ENCODE measurements at regions not wholly inside any gene's neighbourhood (a gene's known extent, or its start where the extent isn't known, plus 50 kb on each side); places are given as distances from the start of the nearest gene placed in this dataset.

DNA sequence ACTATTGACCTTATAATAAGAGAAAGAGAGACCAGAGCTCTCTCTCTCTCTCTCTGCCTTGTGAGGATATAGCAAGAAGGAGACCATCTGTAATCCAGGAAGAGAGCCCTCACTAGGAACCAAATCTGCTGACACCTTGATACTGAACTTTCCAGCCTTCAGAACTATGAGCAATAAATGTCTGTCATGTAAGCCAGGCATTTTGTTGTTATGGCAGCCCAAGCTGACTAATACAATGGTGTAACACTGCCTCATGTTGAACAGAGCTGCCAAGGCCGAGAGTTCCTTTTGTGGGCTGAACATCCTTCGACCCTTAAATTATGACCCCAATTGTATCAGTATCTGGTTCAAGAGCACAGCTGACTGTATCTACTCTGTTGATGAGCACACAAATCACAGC is 108.0 kb downstream of the LRRC30 start:
- no peak overlapping the region for H3K27ac ChIP-seq
- H3K4me1 ChIP-seq: no peaks in the 10 kb centered on the region
- WGBS, 2 donors (ENCODE audit: low coverage in 1 of 2): 83% methylated on average over 2 of the region's 2 CpGs; no CpG with 5 or more reads in 1 of the 2 donors
- H3K27me3 ChIP-seq: no peaks in the 10 kb centered on the region
- ATAC-seq: no peak
- H3K9me3 ChIP-seq: no peaks in the 10 kb centered on the region
- TF ChIP-seq POLR2A (IDR thresholded peaks at IDR 0.05) (no peak), POLR2AphosphoS5 (IDR thresholded peaks at IDR 0.05) (no peak), EP300 (IDR thresholded peaks at IDR 0.05) (no peak)
- TF ChIP-seq, protein P1, sequence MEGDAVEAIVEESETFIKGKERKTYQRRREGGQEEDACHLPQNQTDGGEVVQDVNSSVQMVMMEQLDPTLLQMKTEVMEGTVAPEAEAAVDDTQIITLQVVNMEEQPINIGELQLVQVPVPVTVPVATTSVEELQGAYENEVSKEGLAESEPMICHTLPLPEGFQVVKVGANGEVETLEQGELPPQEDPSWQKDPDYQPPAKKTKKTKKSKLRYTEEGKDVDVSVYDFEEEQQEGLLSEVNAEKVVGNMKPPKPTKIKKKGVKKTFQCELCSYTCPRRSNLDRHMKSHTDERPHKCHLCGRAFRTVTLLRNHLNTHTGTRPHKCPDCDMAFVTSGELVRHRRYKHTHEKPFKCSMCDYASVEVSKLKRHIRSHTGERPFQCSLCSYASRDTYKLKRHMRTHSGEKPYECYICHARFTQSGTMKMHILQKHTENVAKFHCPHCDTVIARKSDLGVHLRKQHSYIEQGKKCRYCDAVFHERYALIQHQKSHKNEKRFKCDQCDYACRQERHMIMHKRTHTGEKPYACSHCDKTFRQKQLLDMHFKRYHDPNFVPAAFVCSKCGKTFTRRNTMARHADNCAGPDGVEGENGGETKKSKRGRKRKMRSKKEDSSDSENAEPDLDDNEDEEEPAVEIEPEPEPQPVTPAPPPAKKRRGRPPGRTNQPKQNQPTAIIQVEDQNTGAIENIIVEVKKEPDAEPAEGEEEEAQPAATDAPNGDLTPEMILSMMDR (IDR thresholded peaks at IDR 0.05): no peak
- H3K36me3 ChIP-seq: no peaks in the 10 kb centered on the region
- no peak overlapping the region for H3K4me3 ChIP-seq

GRCh38 chr18:7341581-7342337 is 110.9 kb downstream of the LRRC30 start:
- TF ChIP-seq, protein P1 (IDR thresholded peaks at IDR 0.05): no peak
- TF ChIP-seq EP300 (IDR thresholded peaks at IDR 0.05) (no peak), POLR2A (IDR thresholded peaks at IDR 0.05) (no peak), POLR2AphosphoS5 (IDR thresholded peaks at IDR 0.05) (no peak)
- Histone ChIP-seq H3K27me3 (no peaks in the 10 kb centered on the region), H3K4me1 (no peaks in the 10 kb centered on the region), H3K27ac (no peak overlapping the region), H3K36me3 (no peaks in the 10 kb centered on the region), H3K9me3 (no peaks in the 10 kb centered on the region), H3K4me3 (no peak overlapping the region)
- no peak for ATAC-seq
- 92 to 93% methylated on average over 5 to 6 of the region's 6 CpGs for WGBS, 2 donors (ENCODE audit: low coverage in 1 of 2)

DNA sequence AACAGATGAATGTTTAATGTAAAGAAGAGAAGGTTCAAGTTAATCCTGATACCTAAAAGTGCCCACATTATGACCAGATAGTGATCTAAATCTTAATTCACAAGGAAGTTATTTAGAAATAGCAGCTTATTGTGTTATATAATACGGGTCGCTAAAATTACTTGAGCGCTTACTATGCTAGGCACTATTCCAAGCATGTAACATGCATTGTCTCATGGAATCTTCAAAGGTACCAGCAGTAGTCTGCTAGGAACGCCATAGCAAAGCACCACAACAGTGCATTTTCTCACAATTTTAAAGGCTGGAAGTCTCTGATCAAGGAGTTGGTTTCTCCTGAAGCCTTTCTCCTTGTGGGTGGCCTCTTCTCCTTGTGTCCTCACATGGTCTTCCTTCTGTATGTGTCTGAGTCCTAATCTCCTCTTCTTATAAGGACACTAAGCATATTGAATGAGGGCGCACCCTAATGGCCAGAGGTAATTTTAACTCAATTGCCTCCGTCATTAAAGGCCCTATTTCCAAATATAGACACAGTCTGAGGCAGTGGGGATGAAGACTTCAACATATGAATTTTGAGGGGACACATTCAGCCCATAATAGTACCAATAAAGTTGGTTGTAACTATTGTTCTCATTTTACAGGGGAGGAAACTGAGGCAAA is 118.4 kb downstream of the LRRC30 start:
- WGBS, 2 donors (ENCODE audit: low coverage in 1 of 2): 90 to 92% methylated on average over 4 to 6 of the region's 6 CpGs
- H3K27me3 ChIP-seq: no peaks in the 10 kb centered on the region
- H3K4me3 ChIP-seq: no peak overlapping the region
- H3K27ac ChIP-seq: no peak overlapping the region
- no peaks in the 10 kb centered on the region for H3K9me3 ChIP-seq
- TF ChIP-seq POLR2AphosphoS5 (IDR thresholded peaks at IDR 0.05) (no peak), EP300 (IDR thresholded peaks at IDR 0.05) (no peak), POLR2A (IDR thresholded peaks at IDR 0.05) (no peak)
- TF ChIP-seq, protein P1 (IDR thresholded peaks at IDR 0.05): no peak
- no peak for ATAC-seq
- H3K4me1 ChIP-seq: no peaks in the 10 kb centered on the region
- H3K36me3 ChIP-seq: no peaks in the 10 kb centered on the region

- no peak for TF ChIP-seq POLR2A (IDR thresholded peaks at IDR 0.05)
- no peak for TF ChIP-seq EP300 (IDR thresholded peaks at IDR 0.05)
- no peak for TF ChIP-seq POLR2AphosphoS5 (IDR thresholded peaks at IDR 0.05)
- TF ChIP-seq, protein P1 (IDR thresholded peaks at IDR 0.05): no peak
- no peaks in the 10 kb centered on the region for H3K27me3 ChIP-seq
- 30 to 45% methylated on average over 3 to 7 of the region's 8 CpGs for WGBS, 2 donors (ENCODE audit: low coverage in 1 of 2)
- no peaks in the 10 kb centered on the region for H3K36me3 ChIP-seq
- no peak overlapping the region for H3K4me3 ChIP-seq
- H3K27ac ChIP-seq: no peak overlapping the region
- no peaks in the 10 kb centered on the region for H3K4me1 ChIP-seq
- no peaks in the 10 kb centered on the region for H3K9me3 ChIP-seq
- no peak for ATAC-seq
Observed at GRCh38 chr18:7358989-7359726, 128.3 kb downstream of the LRRC30 start.

Data from gastroesophageal sphincter (tissue), 4 donors.